ENCODE measurements at regions not wholly inside any gene's neighbourhood (a gene's known extent, or its start where the extent isn't known, plus 50 kb on each side); places are given as distances from the start of the nearest gene placed in this dataset.
"Not testable (repeated sequence)": the region's sequence is repeated elsewhere in the genome, so short reads cannot be mapped to it uniquely, and the experiment has no call there.

DNA sequence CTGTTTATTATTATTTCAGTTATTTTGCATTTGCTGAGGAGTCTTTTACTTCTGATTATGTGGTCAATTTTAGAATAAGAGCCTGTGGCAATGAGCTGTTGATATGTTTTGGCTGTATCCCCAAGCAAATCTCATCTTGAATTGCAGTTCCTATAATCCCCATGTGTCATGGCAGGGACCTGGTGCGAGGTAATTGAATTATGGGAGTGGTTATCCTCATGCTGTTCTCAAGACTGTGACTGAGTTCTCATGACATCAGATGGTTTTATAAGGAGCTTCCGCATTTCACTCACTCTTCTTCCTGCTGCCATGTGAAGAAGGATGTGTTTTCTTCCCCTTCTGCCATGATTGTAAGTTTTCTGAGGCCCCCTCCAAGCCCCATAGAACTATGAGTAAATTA is 114.9 kb upstream of the SLCO6A1 start:
- no peak for DNase-seq (ENCODE audit: low read depth in 2 of 2, low spot score in 1 of 2)

- DNase-seq (ENCODE audit: low read depth in 2 of 2, low spot score in 1 of 2), result no peak
Measured at GRCh38 chr5:102617191-102618187, 118.7 kb upstream of the SLCO6A1 start.

DNA sequence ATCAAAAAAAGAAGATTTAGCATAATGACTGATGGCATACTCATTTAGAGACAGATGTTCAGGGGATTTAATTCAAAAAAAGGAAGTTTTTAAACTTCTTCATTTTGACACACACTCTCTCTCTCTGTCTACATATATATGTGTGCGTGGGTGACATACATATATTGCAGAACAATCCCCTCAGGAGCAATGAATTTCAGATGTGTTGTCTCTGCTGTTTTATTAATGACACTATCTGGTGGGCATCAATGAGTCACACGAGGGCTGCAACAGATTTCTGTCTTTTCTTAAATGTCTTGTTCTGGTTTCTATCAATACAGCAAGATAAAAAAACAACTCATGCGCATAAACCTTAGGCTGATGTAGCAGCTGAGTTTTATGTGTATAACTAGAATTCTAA is 123.5 kb upstream of the SLCO6A1 start:
- no peak for DNase-seq (ENCODE audit: low read depth in 2 of 2, low spot score in 1 of 2)

- no peak for DNase-seq (ENCODE audit: low read depth in 2 of 2, low spot score in 1 of 2)
Measured at GRCh38 chr5:102623329-102624065, 124.7 kb upstream of the SLCO6A1 start.

DNA sequence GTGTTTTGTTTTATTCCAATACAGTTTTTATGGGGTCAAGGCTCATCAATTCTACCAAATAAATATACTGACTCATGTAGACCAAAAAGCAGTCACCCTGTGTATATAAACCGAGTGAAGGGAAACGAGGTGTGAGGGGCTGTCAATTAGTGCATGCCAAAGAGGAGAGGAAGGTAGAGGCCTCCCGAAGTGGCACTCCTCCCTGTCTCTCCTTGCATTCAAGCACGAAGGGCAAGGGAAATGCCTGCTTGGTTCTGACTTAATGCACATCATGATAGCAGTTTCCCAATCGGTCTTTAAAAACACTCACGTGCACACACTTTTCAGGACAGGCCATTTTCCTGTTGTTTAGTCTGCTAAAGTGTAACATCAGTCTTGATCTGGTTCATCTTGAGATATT is 125.6 kb upstream of the SLCO6A1 start:
- DNase-seq (ENCODE audit: low read depth in 2 of 2, low spot score in 1 of 2), result no peak

- no peak for DNase-seq (ENCODE audit: low read depth in 2 of 2, low spot score in 1 of 2)
Measured at GRCh38 chr5:102625468-102625867, 126.7 kb upstream of the SLCO6A1 start.

- DNase-seq (ENCODE audit: low read depth in 2 of 2, low spot score in 1 of 2), result no peak
Measured at GRCh38 chr5:102625928-102626327, 127.1 kb upstream of the SLCO6A1 start.

GRCh38 chr5:102627315-102627714 is 127.8 kb upstream of the PAM start:
- DNase-seq (ENCODE audit: low read depth in 2 of 2, low spot score in 1 of 2), result no peak

- DNase-seq (ENCODE audit: low read depth in 2 of 2, low spot score in 1 of 2), result no peak
Measured at GRCh38 chr5:102628441-102629175, 126.5 kb upstream of the PAM start.

DNA sequence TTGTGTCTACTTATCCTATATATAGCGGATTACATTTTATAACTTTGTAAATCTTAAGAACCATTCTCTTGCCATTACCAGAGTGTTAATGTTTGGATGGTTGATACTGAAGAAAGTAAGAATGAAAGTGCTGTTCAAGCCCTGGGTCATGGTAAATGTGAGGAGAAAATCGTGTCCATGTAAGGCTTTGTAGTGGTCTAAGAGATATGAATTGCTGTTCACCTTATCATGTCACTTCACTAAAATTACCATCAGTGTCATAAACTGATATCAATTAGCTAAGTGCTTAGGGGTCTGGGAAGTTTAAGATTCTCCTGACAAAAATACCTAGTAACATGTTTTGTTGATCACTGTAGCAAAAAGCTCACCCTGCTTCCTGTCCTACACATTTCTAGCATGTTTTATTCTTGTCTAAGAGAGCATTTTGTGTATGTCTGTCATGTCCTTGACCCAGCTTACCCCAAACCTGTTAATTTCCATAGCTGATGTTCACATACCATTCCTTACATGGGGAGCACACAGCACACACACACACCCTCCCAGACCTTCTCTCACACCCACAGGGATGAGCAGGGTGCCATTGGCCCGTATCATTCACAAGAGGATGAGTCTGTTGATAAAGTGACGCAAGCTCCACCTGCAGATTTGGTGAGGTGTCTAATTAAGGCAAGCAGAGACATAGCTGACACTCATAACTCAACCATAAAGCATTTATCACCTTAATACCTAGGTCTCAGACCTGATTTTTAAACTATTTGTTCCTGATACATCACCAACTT is 125.1 kb upstream of the PAM start:
- DNase-seq (ENCODE audit: low read depth in 2 of 2, low spot score in 1 of 2), result no peak

DNA sequence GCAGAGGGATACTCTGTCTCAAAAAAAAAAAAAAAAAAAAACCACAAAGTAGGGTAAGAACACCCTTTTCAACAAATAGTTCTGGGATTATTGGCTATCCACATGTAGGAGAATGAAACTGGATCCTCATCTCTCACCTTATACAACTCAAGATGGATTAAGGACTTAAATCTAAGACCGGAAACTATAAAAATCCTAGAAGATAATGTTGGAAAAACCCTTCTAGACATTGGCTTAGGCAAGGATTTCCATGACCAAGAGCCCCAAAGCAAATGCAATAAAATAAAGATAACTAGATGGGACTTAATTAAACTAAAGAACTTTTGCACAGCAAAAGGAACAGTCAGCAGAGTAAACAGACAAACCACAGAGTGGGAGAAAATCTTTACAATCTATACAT is 119.7 kb upstream of the PAM start:
- not testable (repeated sequence) for DNase-seq (ENCODE audit: low read depth in 2 of 2, low spot score in 1 of 2)

DNA sequence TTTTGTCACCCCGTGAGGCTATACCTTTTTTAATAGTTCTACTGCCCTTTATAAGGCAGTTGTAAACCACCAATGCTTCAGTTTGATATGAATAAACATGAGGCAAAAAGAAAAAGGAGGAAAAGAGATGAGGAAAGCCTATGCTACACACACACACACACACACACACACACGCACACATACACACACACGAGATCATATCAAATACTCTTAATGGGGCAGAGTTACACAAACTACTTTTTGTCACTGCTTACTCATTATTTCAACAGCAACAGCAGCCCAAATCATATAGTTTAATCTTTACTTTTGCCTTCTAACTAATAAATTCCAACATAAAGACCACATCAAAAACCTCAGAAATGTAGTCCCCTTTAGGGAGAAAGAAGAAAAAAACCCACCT is 116.8 kb upstream of the PAM start:
- DNase-seq (ENCODE audit: low read depth in 2 of 2, low spot score in 1 of 2), result no peak

- DNase-seq (ENCODE audit: low read depth in 2 of 2, low spot score in 1 of 2), result no peak
Measured at GRCh38 chr5:102638912-102639652, 116.0 kb upstream of the PAM start.

- DNase-seq (ENCODE audit: low read depth in 2 of 2, low spot score in 1 of 2), result no peak
Measured at GRCh38 chr5:102649731-102650130, 105.4 kb upstream of the PAM start.

DNA sequence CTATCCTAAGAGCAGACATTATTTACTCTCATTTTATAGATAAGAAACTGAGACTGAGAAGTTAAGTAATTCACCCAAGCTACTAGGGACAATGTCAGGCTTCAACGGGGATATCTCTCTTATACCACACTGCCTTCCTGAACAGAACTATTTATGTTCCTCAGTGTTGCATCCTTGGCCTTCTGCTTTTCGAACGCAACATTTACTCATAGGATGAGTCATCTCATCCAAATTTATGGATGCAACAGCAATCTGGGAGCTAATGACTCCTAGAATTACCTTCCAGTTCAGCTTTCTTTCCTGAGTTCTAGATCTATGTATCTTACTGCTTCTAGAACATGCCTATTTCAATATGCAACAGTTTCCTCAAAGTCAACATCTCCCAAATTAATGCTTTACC is 103.6 kb upstream of the PAM start:
- no peak for DNase-seq (ENCODE audit: low read depth in 2 of 2, low spot score in 1 of 2)

DNA sequence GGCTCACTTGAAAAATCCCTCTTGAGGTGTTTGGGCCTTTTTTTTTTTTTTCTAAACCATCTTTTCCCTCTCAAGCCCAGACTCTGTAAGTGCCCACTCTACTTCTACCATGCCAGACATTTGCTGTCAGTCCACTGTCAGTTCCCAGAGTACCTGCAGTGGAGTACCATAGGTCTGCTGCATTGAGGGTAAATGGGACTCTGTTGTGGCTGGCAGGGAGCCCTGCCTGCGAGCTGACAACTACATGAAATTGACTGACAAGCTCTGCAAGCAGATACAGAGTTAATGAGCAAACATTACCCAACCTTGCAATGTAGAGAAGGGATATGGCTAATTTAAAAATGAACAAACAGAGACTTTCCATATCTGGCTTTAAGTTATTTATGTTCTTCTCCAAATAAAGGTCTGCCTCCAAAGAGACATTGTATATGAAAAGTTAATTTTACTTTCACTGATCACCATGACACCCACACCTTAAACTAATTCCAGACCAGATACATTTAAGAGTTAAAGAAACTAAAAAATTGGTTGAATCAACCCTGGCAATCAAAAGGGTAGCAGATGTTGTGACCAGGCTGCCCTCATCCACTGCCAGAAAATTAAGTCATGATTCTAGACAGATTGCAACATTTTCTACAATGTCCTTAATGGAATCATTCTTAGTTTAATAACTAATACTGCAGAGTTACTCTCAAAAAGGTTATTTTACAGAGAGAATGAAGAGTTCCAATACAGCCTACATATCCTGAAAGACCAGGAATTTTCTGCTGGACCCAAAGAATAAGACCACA is 100.4 kb upstream of the PAM start:
- no peak for DNase-seq (ENCODE audit: low read depth in 2 of 2, low spot score in 1 of 2)

DNA sequence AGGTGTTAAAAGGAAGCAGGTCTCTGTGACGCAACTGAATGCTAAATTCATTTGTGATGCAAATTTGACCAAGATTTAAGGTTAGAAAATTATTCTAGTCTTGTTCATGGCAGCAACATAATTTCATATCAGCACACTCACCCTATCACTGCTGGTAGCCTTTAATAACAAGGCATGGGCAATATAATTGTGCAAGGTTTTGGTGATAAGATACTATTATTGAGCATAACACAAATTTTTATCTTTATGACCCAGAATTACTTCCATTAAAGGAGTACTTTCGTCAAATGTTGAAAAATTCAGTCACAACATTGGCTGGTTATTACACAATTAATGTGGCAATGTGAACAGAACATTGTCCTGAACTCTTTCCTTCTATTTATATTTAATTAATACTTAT is 96.0 kb upstream of the PAM start:
- DNase-seq (ENCODE audit: low read depth in 2 of 2, low spot score in 1 of 2), result no peak

DNA sequence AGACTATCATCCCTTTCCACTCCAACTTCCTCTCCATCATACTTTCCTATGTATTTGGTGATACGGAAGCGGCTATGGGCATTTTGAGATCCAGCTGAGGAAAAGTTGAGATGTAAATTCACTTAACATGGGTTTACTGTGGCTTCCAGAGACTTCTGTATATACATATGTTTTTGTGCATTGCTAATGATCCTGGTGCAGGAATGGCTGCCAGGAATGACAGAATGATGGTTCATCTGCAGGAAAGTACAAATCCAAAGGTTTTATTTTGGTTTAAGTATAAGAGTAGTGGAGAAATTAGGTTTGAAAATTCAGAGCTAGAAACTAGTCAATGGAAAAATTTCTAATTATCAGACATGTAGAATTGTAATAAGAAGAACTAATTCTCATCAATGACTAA is 95.0 kb upstream of the PAM start:
- no peak for DNase-seq (ENCODE audit: low read depth in 2 of 2, low spot score in 1 of 2)

DNA sequence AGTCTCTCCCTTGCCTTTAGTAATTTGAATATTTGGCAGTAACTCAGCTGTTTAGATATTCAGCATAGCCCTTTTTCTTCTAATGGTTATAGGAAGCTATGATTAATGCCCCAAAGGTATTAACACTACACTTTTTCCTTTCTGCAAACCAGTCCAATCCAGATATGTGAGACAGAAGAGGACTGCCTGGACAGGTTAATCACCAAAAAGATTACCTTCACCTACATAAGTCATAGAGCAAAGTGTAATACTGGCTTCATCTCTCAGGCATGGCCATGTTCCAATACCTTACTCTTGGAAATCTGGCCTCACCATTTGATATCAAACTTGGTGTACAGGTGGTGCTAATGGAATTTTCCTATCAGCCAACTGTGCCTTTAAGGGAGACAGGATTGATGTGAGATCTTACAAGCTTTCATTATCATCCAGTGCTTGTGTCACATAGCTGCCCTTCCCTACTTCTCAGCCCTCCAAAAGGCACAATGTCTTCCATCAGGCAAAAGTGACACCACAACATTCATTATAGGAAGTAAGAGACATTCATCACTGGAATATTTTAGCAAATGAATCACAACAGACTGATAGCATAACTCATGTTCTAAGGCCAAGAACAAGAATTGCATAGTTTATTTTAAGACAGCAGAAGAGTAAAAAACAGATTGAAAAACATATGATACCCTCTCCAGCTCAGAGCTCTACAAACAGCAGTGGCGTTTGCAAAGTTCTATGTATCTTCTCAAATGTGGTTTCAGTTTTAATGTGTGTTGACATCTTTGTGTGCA is 91.2 kb upstream of the PAM start:
- no peak for DNase-seq (ENCODE audit: low read depth in 2 of 2, low spot score in 1 of 2)
